GM23248 (cell line): ENCODE measurements at regions not wholly inside any gene's neighbourhood (a gene's known extent, or its start where the extent isn't known, plus 50 kb on each side); places are given as distances from the start of the nearest gene placed in this dataset.

Experiments used
- EZH2 ChIP-seq: fragments of 200-600 bp; sonication (generic); IDR thresholded peaks from 2 replicates; pipeline ENCODE4 v1.6.1; 2018; ENCODE audit warnings: antibody characterized with exemption, mild to moderate bottlenecking; ENCODE audit not compliant: insufficient read depth, poor library complexity, severe bottlenecking
- EZH2phosphoT487 ChIP-seq: fragments of 200-600 bp; sonication (generic); IDR thresholded peaks from 2 replicates; pipeline ENCODE4 v1.6.1; 2018; ENCODE audit warnings: antibody characterized with exemption, moderate library complexity, mild to moderate bottlenecking, low read depth; ENCODE audit not compliant: insufficient read depth

DNA sequence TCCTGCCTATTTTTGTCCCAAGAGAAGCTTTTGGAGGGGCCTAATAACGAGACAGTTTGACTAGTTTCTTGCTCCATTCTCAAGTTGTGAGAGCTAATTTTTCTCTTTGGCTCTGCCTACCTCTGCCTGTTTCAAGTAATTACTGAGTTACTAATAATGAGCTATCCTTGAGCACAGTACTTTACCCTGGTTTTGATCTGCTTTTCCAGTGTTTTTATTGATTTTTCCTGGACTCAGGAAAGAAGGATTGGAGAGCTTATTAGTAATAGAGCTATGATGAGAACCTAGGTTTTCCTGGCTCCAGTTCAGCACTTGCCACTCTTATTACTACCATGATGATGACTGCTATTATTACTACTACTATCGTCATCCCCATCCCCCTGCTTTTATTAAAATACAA lies 106.7 kb downstream of the HS3ST3B1 start:
- TF ChIP-seq EZH2 (no peak), EZH2phosphoT487 (no peak)
